ENCODE measurements at regions not wholly inside any gene's neighbourhood (a gene's known extent, or its start where the extent isn't known, plus 50 kb on each side); places are given as distances from the start of the nearest gene placed in this dataset.

- TF ChIP-seq MAX (IDR thresholded peaks at IDR 0.05) (no peak), CTCF (IDR thresholded peaks at IDR 0.05) (no peak), MYC (IDR thresholded peaks at IDR 0.05; ENCODE audit: borderline replicate concordance, low read length) (no peak), ESRRA (IDR thresholded peaks at IDR 0.05; ENCODE audit: borderline replicate concordance, low read length) (no peak)
Observed at GRCh38 chr19:31555634-31556215, 206.5 kb upstream of the TSHZ3 start.

All from A549 (cell line).